PC-3 (cell line): ENCODE measurements at regions not wholly inside any gene's neighbourhood (a gene's known extent, or its start where the extent isn't known, plus 50 kb on each side); places are given as distances from the start of the nearest gene placed in this dataset.

Experiments
- ATAC-seq: fragments of 200-7000 bp; cut with Tn5 transposase; 2 replicates; pipeline ENCODE4 v1.9.1; 2020; ENCODE audit warnings: mild to moderate bottlenecking, moderate library complexity
- BruUV-seq: library from RNA; stranded (reverse); fragments of 400-500 nt; replicated peaks from 2 replicates; lab custom pipeline; 2021; lab: Mats Ljungman, UMichigan
- CTCF ChIA-PET: fragments of 300-600 bp; sonication (Branson Sonifier 250); formaldehyde crosslinking; loops from one replicate; lab custom pipeline; 2022; ENCODE audit warnings: antibody characterized with exemption; lab: Charles Lee
- POLR2A ChIA-PET: fragments of 300-600 bp; sonication (Branson Sonifier 250); formaldehyde crosslinking; loops from one replicate; lab custom pipeline; 2022; ENCODE audit warnings: antibody characterized with exemption; ENCODE audit not compliant: unreplicated experiment; lab: Charles Lee
- DNase-seq: peaks from one replicate; pipeline ENCODE4 v3.0.0-alpha.2; 2015
- H2AFZ ChIP-seq: fragments of 300-600 bp; sonication (generic); 2 replicates; pipeline ENCODE4 v1.6.0; 2016; ENCODE audit warnings: antibody characterized with exemption, low read length
- H3F3A ChIP-seq: fragments of 300-600 bp; sonication (generic); one replicate; pipeline ENCODE4 v1.6.0; 2017; ENCODE audit warnings: antibody characterized with exemption, low read length, control low read depth, mild to moderate bottlenecking; ENCODE audit not compliant: unreplicated experiment
- H3K27ac ChIP-seq: fragments of 300-600 bp; sonication (generic); 2 replicates; pipeline ENCODE4 v1.5.1; 2016; ENCODE audit warnings: mild to moderate bottlenecking, low read length
- H3K27me3 ChIP-seq: fragments of 300-600 bp; sonication (generic); 2 replicates; pipeline ENCODE4 v1.6.1; 2016; ENCODE audit warnings: low read length, mixed read lengths
- H3K36me3 ChIP-seq: fragments of 300-600 bp; sonication (generic); 2 replicates; pipeline ENCODE4 v1.6.1; 2016; ENCODE audit warnings: low read depth, mixed run types, low read length, mixed read lengths
- H3K4me1 ChIP-seq: fragments of 300-600 bp; sonication (generic); 2 replicates; pipeline ENCODE4 v1.5.1; 2016; ENCODE audit warnings: low read length; ENCODE audit not compliant: insufficient read depth
- H3K4me2 ChIP-seq: fragments of 300-600 bp; sonication (generic); 2 replicates; pipeline ENCODE4 v1.6.0; 2016; ENCODE audit warnings: low read length
- H3K4me3 ChIP-seq: fragments of 300-600 bp; sonication (generic); 2 replicates; pipeline ENCODE4 v1.5.1; 2016; ENCODE audit warnings: mild to moderate bottlenecking, low read length, mixed read lengths
- H3K79me2 ChIP-seq: fragments of 300-600 bp; sonication (generic); 2 replicates; pipeline ENCODE4 v1.6.1; 2017; ENCODE audit warnings: low read length, mixed read lengths
- H3K9ac ChIP-seq: fragments of 300-600 bp; sonication (generic); 2 replicates; pipeline ENCODE4 v1.6.0; 2016; ENCODE audit warnings: mild to moderate bottlenecking, low read length
- H3K9me2 ChIP-seq: fragments of 300-600 bp; sonication (generic); replicated peaks from 2 replicates; pipeline ENCODE4 v1.6.1; 2016; ENCODE audit warnings: mixed run types, low read length, mixed read lengths
- H3K9me3 ChIP-seq: fragments of 300-600 bp; sonication (generic); 2 replicates; pipeline ENCODE4 v1.6.1; 2016; ENCODE audit warnings: low read length, mixed read lengths
- H4K20me1 ChIP-seq: fragments of 300-600 bp; sonication (generic); 2 replicates; pipeline ENCODE4 v1.6.1; 2016; ENCODE audit warnings: low read length, mixed read lengths
- CTCF ChIP-seq: fragments of 300-600 bp; sonication (generic); conservative IDR thresholded peaks from 2 replicates; pipeline ENCODE4 v1.5.1; 2017; ENCODE audit warnings: antibody characterized with exemption, low read depth, mild to moderate bottlenecking, low read length
- EZH2 ChIP-seq: fragments of 300-600 bp; sonication (generic); IDR thresholded peaks from one replicate; pipeline ENCODE4 v1.6.1; 2017; ENCODE audit warnings: antibody characterized with exemption, mild to moderate bottlenecking, low read length; ENCODE audit not compliant: unreplicated experiment
- EZH2phosphoT487 ChIP-seq: fragments of 300-600 bp; sonication (generic); IDR thresholded peaks from 2 replicates; pipeline ENCODE4 v1.6.1; 2018; ENCODE audit warnings: mild to moderate bottlenecking, antibody characterized with exemption, low read length, borderline replicate concordance
- intact Hi-C: fragments of 100-400 bp; cut with micrococcal nuclease; formaldehyde crosslinking; loops from 2 replicates; pipeline ENCODE4 v1.9.0; 2023

- ATAC-seq (no peak), DNase-seq (no peak)
- Histone ChIP-seq H3K27ac (no peak overlapping the region), H3K9ac (no peak overlapping the region), H3K4me1 (no peaks in the 10 kb centered on the region), H2AFZ (no peak overlapping the region), H3F3A (no peaks in the 10 kb centered on the region), H4K20me1 (no peaks in the 10 kb centered on the region), H3K9me3 (no peaks in the 10 kb centered on the region), H3K9me2 (no peaks in the 10 kb centered on the region), H3K4me3 (no peak overlapping the region), H3K36me3 (no peaks in the 10 kb centered on the region), H3K27me3 (no peaks in the 10 kb centered on the region), H3K4me2 (no peak overlapping the region), H3K79me2 (no peaks in the 10 kb centered on the region)
- no peak for TF ChIP-seq EZH2
- no peak for TF ChIP-seq CTCF
- no peak for TF ChIP-seq EZH2phosphoT487
- BruUV-seq, result no TSS peak
- ChIA-PET CTCF (no interaction called here), POLR2A (no interaction called here)
- intact Hi-C loops, result no loop called here
Measured at GRCh38 chr3:182637350-182638110, 155.8 kb upstream of the ATP11B start.

GRCh38 chr3:182644013-182644412 is 149.3 kb upstream of the ATP11B start:
- DNase-seq (no peak), ATAC-seq (no peak)
- H3K4me2 ChIP-seq, result no peak overlapping the region
- no peak overlapping the region for H3K27ac ChIP-seq
- H3F3A ChIP-seq, result no peaks in the 10 kb centered on the region
- no TSS peak for BruUV-seq
- ChIA-PET POLR2A (no interaction called here), CTCF (no interaction called here)
- no peaks in the 10 kb centered on the region for H3K4me1 ChIP-seq
- no peak overlapping the region for H2AFZ ChIP-seq
- H3K79me2 ChIP-seq, result no peaks in the 10 kb centered on the region
- H3K27me3 ChIP-seq, result no peaks in the 10 kb centered on the region
- no peaks in the 10 kb centered on the region for H4K20me1 ChIP-seq
- H3K36me3 ChIP-seq, result no peaks in the 10 kb centered on the region
- H3K9ac ChIP-seq, result no peak overlapping the region
- no peak for TF ChIP-seq EZH2phosphoT487
- no peak for TF ChIP-seq EZH2
- no peak for TF ChIP-seq CTCF
- intact Hi-C loops, result no loop called here
- H3K9me3 ChIP-seq, result no peaks in the 10 kb centered on the region
- H3K9me2 ChIP-seq, result no peaks in the 10 kb centered on the region
- H3K4me3 ChIP-seq, result no peak overlapping the region

- Histone ChIP-seq H2AFZ (no peak overlapping the region), H3K79me2 (no peaks in the 10 kb centered on the region), H3K9me3 (no peaks in the 10 kb centered on the region), H3K27ac (no peak overlapping the region), H3K27me3 (no peaks in the 10 kb centered on the region), H3K9me2 (no peaks in the 10 kb centered on the region), H3K9ac (no peak overlapping the region), H3K4me3 (no peak overlapping the region), H4K20me1 (no peaks in the 10 kb centered on the region), H3F3A (no peaks in the 10 kb centered on the region), H3K4me2 (no peak overlapping the region), H3K4me1 (no peaks in the 10 kb centered on the region), H3K36me3 (no peaks in the 10 kb centered on the region)
- POLR2A ChIA-PET, result no interaction called here
- no TSS peak for BruUV-seq
- intact Hi-C loops, result no loop called here
- TF ChIP-seq EZH2, result no peak
- TF ChIP-seq EZH2phosphoT487, result no peak
- no peak for TF ChIP-seq CTCF
- CTCF ChIA-PET, result no interaction called here
- ATAC-seq (no peak), DNase-seq (no peak)
Measured at GRCh38 chr3:182644790-182645433, 148.4 kb upstream of the ATP11B start.
